Posterior vena cava (tissue), 2 donors: ENCODE measurements at regions not wholly inside any gene's neighbourhood (a gene's known extent, or its start where the extent isn't known, plus 50 kb on each side); places are given as distances from the start of the nearest gene placed in this dataset.
A peak's percentile ranks its signal among the peaks of the same experiment; 100 is the strongest.

Source experiments
- DNase-seq: peaks from one replicate; pipeline ENCODE4 v3.0.0-alpha.2; 2020; ENCODE audit warnings: low spot score
- intact Hi-C, 2 donors: fragments of 100-400 bp; cut with DNase I; formaldehyde crosslinking; loops; one replicate each; pipeline versions ENCODE4 v1.14.1 to v1.14.2; 2022 to 2023
- donor health status: DM: yes; HTN: yes; CAD: no.
- donor health status: DM: yes; HTN: yes; CAD: no.

DNA sequence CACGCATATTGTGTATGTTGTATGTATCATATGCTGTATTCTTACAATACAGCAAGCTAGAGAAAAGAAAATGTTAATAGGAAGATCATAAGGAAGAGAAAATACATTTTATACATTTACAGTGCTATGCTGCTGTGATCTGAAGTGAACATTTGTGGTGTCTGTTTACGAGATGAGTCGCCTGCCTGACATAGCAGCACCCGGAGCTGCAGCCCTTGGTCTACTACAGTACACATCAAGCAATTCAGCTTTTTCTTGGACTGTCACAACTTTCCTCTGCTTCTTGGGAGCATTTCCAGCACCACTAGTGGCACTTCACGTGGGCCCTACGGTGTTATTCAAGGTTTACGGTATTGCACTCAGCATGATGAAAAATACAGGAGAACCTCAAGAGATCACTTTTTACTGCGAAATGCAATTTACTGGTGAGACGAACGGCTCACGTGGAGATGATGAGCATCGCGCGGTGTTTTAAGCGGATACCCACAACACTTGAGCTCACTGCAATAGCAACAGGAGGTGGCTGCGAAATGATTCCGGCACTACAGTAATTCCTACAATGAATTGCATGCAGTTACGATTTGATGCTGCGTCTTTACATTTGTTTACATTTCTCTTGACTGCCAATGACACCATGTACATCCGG is 308.4 kb downstream of the FGF9 start:
- DNase-seq: no peak
- intact Hi-C loops: no loop called here

DNA sequence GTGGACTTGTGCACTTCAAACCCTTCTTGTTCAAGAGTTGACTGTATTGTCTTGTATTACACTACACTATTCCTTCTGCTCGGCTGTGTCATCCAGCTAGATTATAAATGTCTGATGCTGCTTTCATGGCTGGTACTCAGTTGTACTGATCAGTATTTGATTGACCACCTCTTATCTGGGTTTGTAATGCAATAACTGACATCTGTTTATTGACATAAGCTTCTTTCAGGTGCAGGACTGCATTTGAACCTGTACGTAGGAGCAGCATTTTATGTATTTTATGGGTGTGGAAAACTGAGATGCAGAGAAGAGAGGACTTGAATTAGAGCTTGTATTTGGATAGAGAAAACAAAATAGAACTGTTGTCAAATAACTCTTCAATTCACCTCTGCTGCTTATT is 309.2 kb downstream of the FGF9 start:
- no peak for DNase-seq

DNA sequence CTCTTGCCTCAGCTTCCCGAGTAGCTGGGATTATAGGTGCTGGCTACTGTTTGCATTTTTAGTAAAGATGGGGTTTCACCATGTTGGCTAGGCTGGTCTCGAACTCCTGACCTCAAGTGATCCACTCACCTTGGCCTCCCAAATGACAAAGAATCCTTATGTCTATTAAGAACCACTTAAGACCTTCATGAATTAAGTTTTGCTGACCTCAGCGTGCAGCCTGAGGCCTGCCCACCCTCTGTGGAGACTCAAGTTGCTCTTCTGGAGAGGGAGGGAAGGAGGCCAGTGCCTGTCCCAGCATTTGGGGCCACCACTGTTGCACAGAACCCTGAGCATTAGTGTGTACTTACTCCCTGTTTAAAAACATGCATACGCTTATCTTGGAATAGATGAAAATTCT is 313.3 kb downstream of the FGF9 start:
- DNase-seq: no peak
- intact Hi-C loops: no loop called here

More for the DNA sequence above, 309.2 kb downstream of the FGF9 start:
- intact Hi-C loops: no loop called here

DNA sequence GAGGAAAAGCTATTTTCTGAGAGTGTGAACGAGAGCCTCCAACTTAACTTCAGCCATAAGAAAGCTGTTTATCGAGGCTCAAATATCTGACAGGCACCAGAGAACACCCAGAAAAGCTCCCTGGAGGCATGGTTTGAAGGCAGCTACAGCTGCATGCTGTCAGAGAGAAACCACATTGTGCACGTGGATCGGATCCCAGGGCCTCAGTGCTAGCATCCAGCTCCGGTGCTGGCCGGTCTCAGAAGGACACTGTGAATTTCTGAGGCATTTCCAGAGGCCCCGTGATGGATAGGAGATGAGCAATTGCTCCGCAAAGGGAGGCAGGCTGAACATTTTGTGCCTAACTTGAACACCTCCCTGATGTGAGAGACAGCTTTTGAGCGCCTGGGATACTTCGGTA is 315.7 kb downstream of the FGF9 start:
- DNase-seq: peak; percentile 89
- intact Hi-C loops: no loop called here

DNA sequence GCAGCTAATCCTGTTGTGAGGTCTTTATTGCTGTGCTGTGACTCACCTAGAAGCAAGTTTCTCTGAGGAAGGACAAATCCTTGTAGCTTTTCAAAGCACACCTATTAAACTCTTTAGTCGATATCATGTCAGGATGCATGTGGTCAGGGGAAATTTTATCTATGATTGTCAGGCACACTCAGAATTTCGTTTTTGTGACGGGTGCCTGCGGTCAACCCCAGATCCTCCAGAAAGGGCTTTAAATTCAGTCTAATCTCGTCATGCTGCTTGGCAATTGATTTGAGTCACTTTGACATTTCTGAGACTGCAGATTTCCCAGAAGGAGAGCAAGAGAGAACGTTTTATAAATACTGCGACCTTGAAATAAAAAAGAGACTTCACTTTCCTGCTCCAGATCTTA is 316.9 kb downstream of the FGF9 start:
- DNase-seq: no peak
- intact Hi-C loops: no loop called here

DNA sequence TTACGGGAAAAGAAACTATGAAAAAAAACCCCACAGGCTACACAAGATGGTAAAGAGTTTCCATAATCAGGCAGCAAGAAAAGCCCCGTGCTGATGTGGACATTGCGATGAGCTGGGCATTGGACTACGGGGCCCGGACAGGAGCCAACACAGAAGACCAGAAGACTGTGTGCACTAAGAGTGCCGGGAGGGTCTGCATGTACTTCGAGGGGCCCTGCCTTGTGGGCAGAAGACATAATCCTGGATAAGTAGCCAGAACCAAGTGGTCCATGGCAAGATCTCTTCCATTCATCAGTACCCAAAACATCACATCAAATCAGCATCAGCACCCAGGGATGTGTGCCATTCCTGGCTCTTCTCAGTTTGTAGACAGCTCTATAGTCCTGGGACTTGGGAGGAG is 317.8 kb downstream of the FGF9 start:
- intact Hi-C loops: no loop called here
- peak; percentile 54 for DNase-seq

DNA sequence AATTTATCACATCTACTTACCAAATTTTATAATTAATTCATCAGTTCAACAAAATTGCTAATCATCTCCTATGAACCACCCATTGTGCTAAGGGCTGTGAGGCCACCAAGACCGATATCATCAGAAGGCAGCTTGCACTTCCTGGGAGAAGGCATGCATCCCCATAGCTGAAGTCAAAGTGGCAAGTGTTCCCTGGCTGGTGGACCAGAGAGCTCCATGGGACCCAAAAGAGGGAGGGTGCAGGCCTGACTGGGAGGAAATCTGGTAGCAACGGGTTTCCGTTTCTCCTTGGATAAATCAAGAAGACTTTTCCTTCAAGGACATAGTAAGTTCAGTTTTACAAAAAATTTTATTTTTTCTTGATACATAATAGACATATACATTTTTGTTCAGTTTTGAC is 325.2 kb downstream of the FGF9 start:
- intact Hi-C loops: no loop called here
- DNase-seq: no peak

DNA sequence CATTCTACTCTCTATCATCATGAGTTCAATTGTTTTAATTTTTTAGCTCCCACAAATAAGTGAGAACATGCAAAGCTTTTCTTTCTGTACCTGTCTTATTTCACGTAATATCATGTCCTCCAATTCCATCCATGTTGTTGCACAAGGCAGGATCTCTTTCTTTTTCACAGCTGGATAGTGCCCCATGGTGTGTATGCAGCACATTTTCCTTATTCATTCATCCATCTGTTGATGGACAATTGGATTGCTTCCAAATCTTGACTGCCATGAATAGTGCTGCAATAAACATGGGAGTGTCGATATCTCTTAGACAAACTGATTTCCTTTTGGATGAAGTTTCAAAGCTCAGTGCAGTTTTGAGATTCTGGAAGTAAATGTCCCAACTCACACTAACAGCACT is 326.9 kb downstream of the FGF9 start:
- intact Hi-C loops: no loop called here
- DNase-seq: no peak

DNA sequence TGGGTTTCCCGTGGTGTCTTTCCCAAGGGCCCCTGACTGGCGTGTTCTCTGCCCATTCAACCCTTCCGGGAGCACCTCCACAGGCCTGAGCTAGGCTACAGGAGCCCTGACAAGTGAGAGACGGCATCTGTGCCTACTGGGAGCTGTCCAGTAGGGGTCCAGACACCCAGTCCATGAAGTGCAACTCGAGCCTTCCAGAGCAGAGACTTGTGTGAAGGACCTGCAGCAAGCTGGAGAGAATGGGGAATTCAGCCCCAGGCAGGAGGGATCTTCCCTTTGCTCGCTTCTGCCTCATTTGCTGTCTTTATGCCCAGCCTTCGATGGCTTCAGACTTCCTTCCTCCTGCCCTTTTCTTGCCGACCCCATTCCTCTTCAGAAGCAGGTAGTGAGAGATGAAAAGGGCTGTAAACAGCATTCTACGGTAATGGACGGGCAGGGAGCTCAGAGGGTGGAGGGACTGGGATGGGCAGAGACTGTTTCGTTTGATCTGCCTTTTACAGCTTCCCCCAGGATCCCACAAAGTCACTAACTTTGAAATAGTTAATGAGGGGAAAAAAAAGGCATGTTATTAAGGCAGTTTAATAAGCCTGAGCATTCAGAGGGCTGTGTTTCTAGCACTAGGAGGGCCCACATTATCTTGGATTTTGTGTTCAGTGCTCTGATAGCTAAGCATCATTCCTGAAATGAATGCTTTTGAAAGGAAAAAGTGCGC is 327.6 kb downstream of the FGF9 start:
- no peak for DNase-seq
- intact Hi-C loops: no loop called here

DNA sequence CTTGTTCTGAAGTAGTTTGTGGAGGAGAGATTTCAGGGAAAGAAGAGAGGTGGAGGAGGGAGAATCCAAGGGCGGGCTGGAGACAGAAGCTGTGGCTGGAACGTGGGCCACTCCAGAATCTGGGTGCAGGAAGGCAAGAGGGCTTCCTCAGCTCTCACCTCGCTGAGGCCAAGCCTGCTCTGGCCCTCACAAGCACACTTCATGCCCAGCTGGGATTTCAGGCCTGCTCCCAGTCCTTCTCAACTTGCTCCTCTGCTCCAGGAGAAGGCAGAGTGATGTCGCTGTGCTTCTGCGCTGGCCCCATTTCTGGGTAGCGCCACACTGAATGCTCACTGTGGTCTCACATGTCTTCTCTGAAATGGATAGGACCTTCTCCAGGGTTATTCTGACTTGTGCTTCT is 328.8 kb downstream of the FGF9 start:
- intact Hi-C loops: no loop called here
- DNase-seq: no peak

DNA sequence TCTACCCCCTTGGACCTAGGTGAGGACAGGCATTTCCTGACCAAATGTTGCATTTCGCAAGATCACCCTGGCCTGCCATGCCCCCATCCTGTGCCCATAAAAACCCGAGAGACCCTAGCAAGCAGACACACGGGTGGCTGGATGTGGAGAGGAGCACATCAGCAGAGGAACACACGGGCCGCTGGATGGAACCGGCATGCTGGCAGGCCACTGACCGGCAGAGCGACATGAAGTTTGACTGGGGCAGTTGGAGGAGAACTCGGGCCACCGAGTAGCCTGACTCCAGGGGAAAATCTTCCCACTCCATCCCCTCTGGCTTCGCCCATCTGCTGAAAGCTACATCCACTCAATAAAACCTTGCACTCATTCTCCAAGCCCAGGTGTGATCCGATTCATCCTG is 329.3 kb downstream of the FGF9 start:
- intact Hi-C loops: no loop called here
- DNase-seq: no peak

DNA sequence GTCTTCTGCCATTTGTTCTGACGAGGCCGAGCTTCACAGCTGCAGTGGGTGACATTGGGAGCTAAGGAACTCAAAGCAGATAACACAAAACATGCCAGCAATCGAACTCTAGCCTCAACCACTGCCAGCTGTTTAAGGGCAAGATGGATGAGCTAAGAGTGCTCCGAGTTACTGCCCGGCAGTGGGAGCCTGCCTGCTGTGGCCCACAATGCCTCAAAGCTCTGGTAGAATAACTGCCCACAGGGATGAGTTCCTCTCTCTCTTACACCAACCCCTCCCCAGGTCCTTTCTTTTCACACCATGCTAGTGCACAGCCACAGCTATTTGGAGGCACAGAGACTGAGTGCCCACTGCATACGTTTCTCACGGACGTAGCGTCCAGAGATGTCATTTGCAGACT is 330.5 kb downstream of the FGF9 start:
- no peak for DNase-seq
- intact Hi-C loops: no loop called here

DNA sequence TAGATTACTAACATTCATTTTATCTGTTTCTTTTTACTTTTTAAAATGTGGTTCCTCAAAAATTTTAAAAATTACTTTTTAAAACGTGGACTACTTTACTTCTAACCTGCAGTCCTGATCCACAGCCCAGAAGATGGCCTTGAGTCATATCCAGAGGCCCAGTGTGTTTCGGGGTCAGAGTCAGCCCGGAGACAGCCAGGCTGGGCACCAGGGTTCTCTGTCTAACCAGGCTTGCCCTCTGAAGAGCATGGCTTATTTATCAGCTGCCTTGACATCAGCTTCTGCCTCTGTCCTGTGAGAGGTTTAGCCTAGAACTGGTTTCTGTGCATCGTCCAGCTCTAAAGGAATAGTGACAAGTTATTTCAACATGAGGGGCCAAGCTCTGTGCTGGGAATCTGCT is 332.0 kb downstream of the FGF9 start:
- intact Hi-C loops: no loop called here
- DNase-seq: no peak

DNA sequence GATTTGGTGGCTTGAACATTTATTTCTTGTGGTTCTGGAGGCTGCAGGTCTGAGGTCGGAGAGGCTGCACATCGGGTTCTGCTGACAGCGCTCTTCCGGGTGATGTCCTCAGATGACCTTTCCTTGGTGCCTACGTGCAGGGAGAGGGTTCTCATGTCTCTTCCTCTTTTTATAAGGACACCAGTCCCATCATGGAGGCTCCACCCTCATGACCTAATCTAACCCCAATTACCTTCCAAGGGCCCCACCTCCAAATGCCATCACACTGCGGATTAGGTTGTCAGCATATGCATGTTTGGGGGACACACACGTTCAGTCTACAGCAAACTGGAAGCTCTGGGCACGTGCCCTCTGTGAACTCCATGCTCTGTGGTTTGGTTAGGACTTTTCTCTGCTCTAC is 338.6 kb downstream of the FGF9 start:
- intact Hi-C loops: no loop called here
- DNase-seq: no peak

DNA sequence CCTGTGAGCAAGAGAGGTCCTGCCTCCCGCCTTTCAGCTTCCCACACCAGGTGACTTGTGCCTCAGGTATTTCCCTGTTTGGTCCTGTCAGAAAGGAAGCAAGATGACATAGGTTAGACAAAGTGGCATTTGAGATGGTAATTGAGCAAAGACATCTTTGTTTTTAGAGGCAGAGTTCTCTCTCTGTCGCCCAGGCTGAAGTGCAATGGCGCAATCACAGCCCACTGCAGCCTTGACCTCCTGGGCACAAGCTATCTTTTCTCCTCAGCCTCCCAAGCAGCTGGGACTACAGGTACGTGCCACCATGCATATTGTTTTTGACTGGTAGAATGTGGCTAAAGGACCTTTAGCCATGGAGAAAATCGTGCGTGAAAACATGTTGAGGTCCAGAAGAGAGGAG is 339.1 kb downstream of the FGF9 start:
- intact Hi-C loops: no loop called here
- DNase-seq: no peak

DNA sequence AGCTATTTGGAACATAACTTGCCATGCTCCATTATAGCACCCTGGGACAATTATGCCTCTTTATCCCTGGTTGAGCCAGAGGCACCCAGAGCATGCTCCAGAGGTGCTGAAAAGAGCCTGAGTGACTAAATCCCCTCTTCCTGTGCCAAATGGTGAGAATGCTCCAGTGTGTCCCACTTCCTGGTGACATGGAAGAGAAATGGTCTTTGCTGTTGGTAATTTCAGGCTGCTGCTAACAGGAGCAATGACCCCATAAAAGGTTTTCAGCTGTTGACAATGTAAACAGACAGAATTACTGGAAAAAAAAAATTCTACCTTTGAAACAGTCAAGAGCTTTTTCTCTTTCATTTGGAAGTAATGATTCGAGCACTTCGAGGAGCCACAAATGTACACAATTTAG is 341.8 kb downstream of the FGF9 start:
- DNase-seq: no peak
- intact Hi-C loops: no loop called here

DNA sequence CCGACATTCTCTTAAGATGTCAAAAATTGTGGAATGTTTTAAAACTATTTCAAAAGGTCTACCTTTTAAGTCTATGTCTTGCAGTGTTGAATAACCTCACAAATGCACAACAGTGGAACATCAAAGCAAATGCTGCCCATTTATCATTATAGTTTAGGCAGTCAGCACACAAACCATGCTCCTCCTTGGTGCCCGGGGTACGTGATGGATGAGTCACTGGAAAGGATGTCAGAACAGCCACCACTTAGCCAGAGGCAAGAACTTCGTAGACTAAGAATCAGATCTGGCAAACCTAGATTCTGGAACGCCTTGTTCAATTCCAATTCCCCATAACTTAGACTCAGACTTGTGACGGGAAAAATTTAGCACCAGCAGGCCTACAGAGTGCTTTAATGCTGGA is 343.6 kb downstream of the FGF9 start:
- no peak for DNase-seq
- intact Hi-C loops: no loop called here

DNA sequence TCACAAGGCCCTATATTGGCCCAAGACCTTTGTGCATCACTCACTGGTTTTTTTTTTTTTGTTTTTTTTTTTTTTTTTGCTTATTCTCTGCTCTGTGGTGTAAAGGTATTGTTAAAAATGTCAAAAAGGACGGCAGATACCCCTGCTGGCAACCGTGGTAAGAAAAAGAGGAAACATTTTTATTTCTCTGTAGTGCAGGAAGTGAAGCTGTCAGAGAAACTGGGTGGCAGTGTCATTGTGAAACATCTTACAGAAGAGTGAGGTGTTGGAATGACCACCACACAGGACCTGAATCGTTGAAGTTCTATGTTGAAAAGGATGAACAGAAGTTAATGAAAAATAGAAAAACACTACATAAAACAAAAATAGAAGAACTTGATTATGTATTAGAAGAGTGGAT is 346.4 kb downstream of the FGF9 start:
- intact Hi-C loops: no loop called here

DNA sequence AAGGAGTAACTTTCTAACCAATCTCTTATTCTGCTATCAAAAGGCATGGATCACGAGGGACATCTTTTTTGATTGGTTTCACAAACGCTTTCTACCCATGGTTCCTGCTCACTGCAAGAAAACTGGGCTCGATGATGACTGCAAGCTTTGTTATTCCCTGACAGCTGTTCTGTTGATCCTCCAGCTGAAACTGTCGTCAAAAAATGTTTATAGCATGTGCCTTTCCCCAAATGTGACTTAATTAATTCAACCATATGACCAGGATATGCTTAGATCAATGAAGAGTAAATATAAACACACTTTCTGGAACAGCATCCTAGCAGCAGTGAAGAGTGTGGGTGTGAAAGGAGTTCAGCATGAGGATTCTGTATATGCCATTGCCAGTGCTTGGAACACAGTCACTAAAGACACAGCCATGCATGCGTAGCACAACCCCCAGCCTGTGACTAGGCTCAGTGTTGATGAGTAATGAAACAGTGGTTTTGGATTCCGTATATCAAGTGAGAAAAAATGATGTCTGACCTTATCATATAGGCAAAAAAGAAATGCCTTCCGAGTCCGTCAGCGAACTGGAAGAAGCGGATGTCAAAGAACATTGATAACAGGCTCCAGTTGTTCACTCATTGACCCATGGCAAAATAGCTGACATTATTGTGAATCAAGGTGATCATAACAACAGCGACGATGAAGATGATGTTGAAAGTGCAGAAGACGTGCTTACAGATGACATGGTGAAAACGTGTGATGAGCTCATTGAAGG is 347.4 kb downstream of the FGF9 start:
- intact Hi-C loops: no loop called here
- no peak for DNase-seq

More for the DNA sequence above, 346.4 kb downstream of the FGF9 start:
- DNase-seq: no peak

DNA sequence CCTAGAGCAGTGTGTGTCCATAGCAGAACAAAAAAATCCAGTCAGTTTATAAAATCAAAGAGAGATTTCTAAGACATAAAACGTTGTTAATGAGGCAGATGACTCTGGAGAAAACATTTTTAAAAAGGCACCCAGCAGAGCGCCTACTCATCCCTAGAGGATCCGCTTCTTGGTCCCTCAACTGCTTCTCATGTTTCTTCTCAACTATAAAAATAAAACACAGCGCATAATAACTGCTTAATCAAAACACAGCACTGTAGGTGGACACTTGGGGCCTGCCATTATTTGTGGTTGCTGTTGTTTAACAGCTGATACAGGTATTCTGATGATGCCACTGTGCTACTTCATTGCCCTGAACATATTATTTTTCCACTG is 347.9 kb downstream of the FGF9 start:
- DNase-seq: no peak
- intact Hi-C loops: no loop called here
